CD4-positive, CD25-positive, alpha-beta regulatory T cell (primary cell): ENCODE measurements at regions not wholly inside any gene's neighbourhood (a gene's known extent, or its start where the extent isn't known, plus 50 kb on each side); places are given as distances from the start of the nearest gene placed in this dataset.

Experiments used
- ATAC-seq, 2 donors: fragments of 150-1000 bp; cut with Tn5 transposase; one replicate each; pipeline ENCODE4 v1.10.0; 2021; ENCODE audit warnings: low read depth in 2 of 2, moderate number of reproducible peaks in 2 of 2, moderate library complexity in 1 of 2
- DNase-seq, 3 donors: peaks; one replicate each; pipeline versions ENCODE4 v3.0.0 to v3.0.0-alpha.2; 2012 to 2022; ENCODE audit warnings: mixed read lengths in 1 of 3
- H3K27ac ChIP-seq: one replicate; pipeline ENCODE4 v1.7.0; 2013; ENCODE audit warnings: mild to moderate bottlenecking, low read length; ENCODE audit not compliant: insufficient read depth, poor library complexity, severe bottlenecking
- H3K27me3 ChIP-seq: one replicate; pipeline ENCODE4 v1.7.0; 2013; ENCODE audit warnings: low read length; ENCODE audit not compliant: control insufficient read depth, insufficient read depth
- H3K36me3 ChIP-seq: one replicate; pipeline ENCODE4 v1.7.0; 2013; ENCODE audit warnings: mild to moderate bottlenecking, low read length, moderate library complexity; ENCODE audit not compliant: control insufficient read depth, insufficient read depth
- H3K4me1 ChIP-seq: 2 replicates; pipeline ENCODE4 v1.7.0; 2013; ENCODE audit warnings: mild to moderate bottlenecking, low read length; ENCODE audit not compliant: insufficient read depth, control insufficient read depth, poor library complexity, severe bottlenecking
- H3K4me3 ChIP-seq: one replicate; pipeline ENCODE4 v1.7.0; 2013; ENCODE audit warnings: low read depth, mild to moderate bottlenecking, low read length, moderate library complexity
- H3K9me3 ChIP-seq, 2 experiments: 1 replicate in 1 of 2; 2 replicates in 1 of 2; pipeline ENCODE4 v1.7.0; 2013; ENCODE audit warnings: low read length in 2 of 2, mild to moderate bottlenecking in 1 of 2, moderate library complexity in 1 of 2; ENCODE audit not compliant: control insufficient read depth in 2 of 2
- H3K27ac Mint-ChIP-seq, 3 donors: one replicate each; pipeline ENCODE4 v1.8.0; 2020 to 2022; ENCODE audit warnings: mild to moderate bottlenecking in 3 of 3, mixed read lengths in 3 of 3, moderate library complexity in 2 of 3
- H3K27me3 Mint-ChIP-seq: one replicate; pipeline ENCODE4 v1.8.0; 2022; ENCODE audit warnings: mild to moderate bottlenecking, mixed read lengths
- H3K36me3 Mint-ChIP-seq: one replicate; pipeline ENCODE4 v1.8.0; 2020; ENCODE audit warnings: mixed read lengths
- H3K4me1 Mint-ChIP-seq, 4 donors: one replicate each; pipeline ENCODE4 v1.8.0; 2020 to 2022; ENCODE audit warnings: mixed read lengths in 4 of 4, mild to moderate bottlenecking in 1 of 4
- H3K4me3 Mint-ChIP-seq, 4 donors: one replicate each; pipeline ENCODE4 v1.8.0; 2020 to 2022; ENCODE audit warnings: mild to moderate bottlenecking in 4 of 4, mixed read lengths in 4 of 4, moderate library complexity in 3 of 4
- H3K9me3 Mint-ChIP-seq, 7 donors: one replicate each; pipeline ENCODE4 v1.8.0; 2020 to 2022; ENCODE audit warnings: mixed read lengths in 7 of 7, mild to moderate bottlenecking in 3 of 7, moderate library complexity in 2 of 7

GRCh38 chrX:134737721-134738369, 59.2 kb downstream of the PABIR2 start:
- Histone ChIP-seq H3K27ac (no peak overlapping the region), H3K4me3 (no peak overlapping the region), H3K4me1 (no peaks in the 10 kb centered on the region), H3K36me3 (no peaks in the 10 kb centered on the region), H3K9me3 (no peaks in the 10 kb centered on the region), H3K27me3 (no peaks in the 10 kb centered on the region)
- no peak for ATAC-seq
- H3K4me1 Mint-ChIP-seq = no peaks in the 10 kb centered on the region
- DNase-seq = no peak
- peaks cover 4% of the 10 kb centered on the region for H3K27me3 Mint-ChIP-seq
- H3K9me3 Mint-ChIP-seq = no peaks in the 10 kb centered on the region
- H3K36me3 Mint-ChIP-seq = no peaks in the 10 kb centered on the region
- H3K4me3 Mint-ChIP-seq = no peak overlapping the region
- no peak overlapping the region for H3K27ac Mint-ChIP-seq

GRCh38 chrX:134737061-134737460, 59.9 kb downstream of the PABIR2 start:
- Histone ChIP-seq H3K4me1 (no peaks in the 10 kb centered on the region), H3K4me3 (no peak overlapping the region), H3K27ac (no peak overlapping the region), H3K36me3 (no peaks in the 10 kb centered on the region), H3K27me3 (no peaks in the 10 kb centered on the region), H3K9me3 (no peaks in the 10 kb centered on the region)
- H3K4me1 Mint-ChIP-seq = no peaks in the 10 kb centered on the region
- peaks cover 4% of the 10 kb centered on the region for H3K27me3 Mint-ChIP-seq
- H3K4me3 Mint-ChIP-seq = no peak overlapping the region
- ATAC-seq = no peak
- H3K27ac Mint-ChIP-seq = no peak overlapping the region
- no peaks in the 10 kb centered on the region for H3K36me3 Mint-ChIP-seq
- H3K9me3 Mint-ChIP-seq = no peaks in the 10 kb centered on the region
- no peak for DNase-seq

- no peaks in the 10 kb centered on the region for H3K36me3 ChIP-seq
- Mint-ChIP-seq H3K36me3 (no peaks in the 10 kb centered on the region), H3K4me3 (no peak overlapping the region), H3K4me1 (no peaks in the 10 kb centered on the region), H3K9me3 (no peaks in the 10 kb centered on the region), H3K27ac (no peak overlapping the region), H3K27me3 (peaks cover 4% of the 10 kb centered on the region)
- H3K27me3 ChIP-seq = no peaks in the 10 kb centered on the region
- DNase-seq (no peak), ATAC-seq (no peak)
- H3K4me1 ChIP-seq = no peaks in the 10 kb centered on the region
- no peaks in the 10 kb centered on the region for H3K9me3 ChIP-seq
- no peak overlapping the region for H3K4me3 ChIP-seq
- H3K27ac ChIP-seq = no peak overlapping the region
Observed at GRCh38 chrX:134736356-134736755, 60.6 kb downstream of the PABIR2 start.

GRCh38 chrX:134735015-134735414, 62.0 kb downstream of the PABIR2 start:
- Histone ChIP-seq H3K27ac (no peak overlapping the region), H3K9me3 (no peaks in the 10 kb centered on the region), H3K27me3 (no peaks in the 10 kb centered on the region), H3K36me3 (no peaks in the 10 kb centered on the region), H3K4me1 (no peaks in the 10 kb centered on the region), H3K4me3 (no peak overlapping the region)
- no peaks in the 10 kb centered on the region for H3K36me3 Mint-ChIP-seq
- H3K27me3 Mint-ChIP-seq = peaks cover 4% of the 10 kb centered on the region
- ATAC-seq (no peak), DNase-seq (no peak)
- H3K4me1 Mint-ChIP-seq = no peaks in the 10 kb centered on the region
- H3K9me3 Mint-ChIP-seq = no peaks in the 10 kb centered on the region
- no peak overlapping the region for H3K4me3 Mint-ChIP-seq
- H3K27ac Mint-ChIP-seq = no peak overlapping the region

- H3K4me1 ChIP-seq = no peaks in the 10 kb centered on the region
- ATAC-seq = no peak
Observed at GRCh38 chrX:134734466-134734952, 62.5 kb downstream of the PABIR2 start.

GRCh38 chrX:134733591-134733990, 63.4 kb downstream of the PABIR2 start:
- no peak overlapping the region for H3K27ac ChIP-seq
- H3K4me1 ChIP-seq = no peaks in the 10 kb centered on the region
- no peak overlapping the region for H3K27ac Mint-ChIP-seq

More at GRCh38 chrX:134734466-134734952, 62.5 kb downstream of the PABIR2 start:
- peaks cover 4% of the 10 kb centered on the region for H3K27me3 Mint-ChIP-seq
- Histone ChIP-seq H3K36me3 (no peaks in the 10 kb centered on the region), H3K4me3 (no peak overlapping the region), H3K27ac (no peak overlapping the region), H3K9me3 (no peaks in the 10 kb centered on the region), H3K27me3 (no peaks in the 10 kb centered on the region)
- no peak for DNase-seq
- H3K4me1 Mint-ChIP-seq = no peaks in the 10 kb centered on the region
- H3K27ac Mint-ChIP-seq = no peak overlapping the region
- H3K36me3 Mint-ChIP-seq = no peaks in the 10 kb centered on the region
- H3K9me3 Mint-ChIP-seq = no peaks in the 10 kb centered on the region
- no peak overlapping the region for H3K4me3 Mint-ChIP-seq

GRCh38 chrX:134732676-134733075, 64.3 kb downstream of the PABIR2 start:
- Histone ChIP-seq H3K9me3 (no peaks in the 10 kb centered on the region), H3K4me1 (no peaks in the 10 kb centered on the region), H3K36me3 (no peaks in the 10 kb centered on the region), H3K27me3 (no peaks in the 10 kb centered on the region), H3K27ac (no peak overlapping the region), H3K4me3 (no peak overlapping the region)
- DNase-seq (no peak), ATAC-seq (no peak)
- H3K9me3 Mint-ChIP-seq = no peaks in the 10 kb centered on the region
- peaks cover under 1% of the 10 kb centered on the region for H3K27me3 Mint-ChIP-seq
- no peak overlapping the region for H3K27ac Mint-ChIP-seq
- no peak overlapping the region for H3K4me3 Mint-ChIP-seq
- H3K36me3 Mint-ChIP-seq = no peaks in the 10 kb centered on the region
- H3K4me1 Mint-ChIP-seq = no peaks in the 10 kb centered on the region

More at GRCh38 chrX:134733591-134733990, 63.4 kb downstream of the PABIR2 start:
- no peaks in the 10 kb centered on the region for H3K4me1 Mint-ChIP-seq
- no peaks in the 10 kb centered on the region for H3K9me3 Mint-ChIP-seq
- Histone ChIP-seq H3K9me3 (no peaks in the 10 kb centered on the region), H3K27me3 (no peaks in the 10 kb centered on the region), H3K36me3 (no peaks in the 10 kb centered on the region), H3K4me3 (no peak overlapping the region)
- DNase-seq (no peak), ATAC-seq (no peak)
- H3K4me3 Mint-ChIP-seq = no peak overlapping the region
- peaks cover 4% of the 10 kb centered on the region for H3K27me3 Mint-ChIP-seq
- no peaks in the 10 kb centered on the region for H3K36me3 Mint-ChIP-seq

- Histone ChIP-seq H3K27ac (no peak overlapping the region), H3K4me1 (no peaks in the 10 kb centered on the region), H3K27me3 (no peaks in the 10 kb centered on the region), H3K36me3 (no peaks in the 10 kb centered on the region), H3K9me3 (no peaks in the 10 kb centered on the region), H3K4me3 (no peak overlapping the region)
- no peak overlapping the region for H3K27ac Mint-ChIP-seq
- no peak for DNase-seq
- H3K4me3 Mint-ChIP-seq = no peak overlapping the region
- H3K4me1 Mint-ChIP-seq = no peaks in the 10 kb centered on the region
- H3K9me3 Mint-ChIP-seq = no peaks in the 10 kb centered on the region
- H3K36me3 Mint-ChIP-seq = no peaks in the 10 kb centered on the region
- ATAC-seq = no peak
- H3K27me3 Mint-ChIP-seq = no peaks in the 10 kb centered on the region
Observed at GRCh38 chrX:134732152-134732551, 64.9 kb downstream of the PABIR2 start.
